Spinal cord (tissue), 9 donors: ENCODE measurements at regions not wholly inside any gene's neighbourhood (a gene's known extent, or its start where the extent isn't known, plus 50 kb on each side); places are given as distances from the start of the nearest gene placed in this dataset.

Experiments used
- DNase-seq, 6 donors: peaks; one replicate each; pipeline versions ENCODE4 v3.0.0 to v3.0.0-alpha.2; 2013 to 2015; ENCODE audit warnings: low spot score in 6 of 6, low read depth in 4 of 6
- H3K27ac ChIP-seq: one replicate; pipeline ENCODE4 v1.5.1; 2013; ENCODE audit warnings: low read depth, low read length, control low read depth
- H3K27me3 ChIP-seq: one replicate; pipeline ENCODE4 v1.6.1; 2013; ENCODE audit warnings: low read length; ENCODE audit not compliant: control insufficient read depth, insufficient read depth
- H3K36me3 ChIP-seq: one replicate; pipeline ENCODE4 v1.6.1; 2013; ENCODE audit warnings: low read length; ENCODE audit not compliant: control insufficient read depth, insufficient read depth
- H3K4me1 ChIP-seq: one replicate; pipeline ENCODE4 v1.6.1; 2013; ENCODE audit warnings: low read length; ENCODE audit not compliant: control insufficient read depth, insufficient read depth
- H3K4me3 ChIP-seq: one replicate; pipeline ENCODE4 v1.5.1; 2013; ENCODE audit warnings: low read depth, low read length, control low read depth
- H3K9me3 ChIP-seq: one replicate; pipeline ENCODE4 v1.6.1; 2013; ENCODE audit warnings: low read length; ENCODE audit not compliant: control insufficient read depth, insufficient read depth
- WGBS: methylation state at CpG from one replicate; pipeline ENCODE4 v1.1.5; 2013; ENCODE audit warnings: missing lambda C conversion rate; ENCODE audit not compliant: insufficient coverage; 5-methylcytosine and 5-hydroxymethylcytosine counted together
- donor health status: healthy.

GRCh38 chr9:72471096-72471495 is 50.3 kb upstream of the TMC1 start:
- WGBS: no CpG with 5 or more reads among the region's 2 CpGs
- no peaks in the 10 kb centered on the region for H3K36me3 ChIP-seq
- DNase-seq: no peak
- H3K4me3 ChIP-seq: no peak overlapping the region
- H3K9me3 ChIP-seq: no peaks in the 10 kb centered on the region
- H3K27ac ChIP-seq: no peak overlapping the region
- H3K27me3 ChIP-seq: no peaks in the 10 kb centered on the region
- peaks cover 3% of the 10 kb centered on the region for H3K4me1 ChIP-seq

DNA sequence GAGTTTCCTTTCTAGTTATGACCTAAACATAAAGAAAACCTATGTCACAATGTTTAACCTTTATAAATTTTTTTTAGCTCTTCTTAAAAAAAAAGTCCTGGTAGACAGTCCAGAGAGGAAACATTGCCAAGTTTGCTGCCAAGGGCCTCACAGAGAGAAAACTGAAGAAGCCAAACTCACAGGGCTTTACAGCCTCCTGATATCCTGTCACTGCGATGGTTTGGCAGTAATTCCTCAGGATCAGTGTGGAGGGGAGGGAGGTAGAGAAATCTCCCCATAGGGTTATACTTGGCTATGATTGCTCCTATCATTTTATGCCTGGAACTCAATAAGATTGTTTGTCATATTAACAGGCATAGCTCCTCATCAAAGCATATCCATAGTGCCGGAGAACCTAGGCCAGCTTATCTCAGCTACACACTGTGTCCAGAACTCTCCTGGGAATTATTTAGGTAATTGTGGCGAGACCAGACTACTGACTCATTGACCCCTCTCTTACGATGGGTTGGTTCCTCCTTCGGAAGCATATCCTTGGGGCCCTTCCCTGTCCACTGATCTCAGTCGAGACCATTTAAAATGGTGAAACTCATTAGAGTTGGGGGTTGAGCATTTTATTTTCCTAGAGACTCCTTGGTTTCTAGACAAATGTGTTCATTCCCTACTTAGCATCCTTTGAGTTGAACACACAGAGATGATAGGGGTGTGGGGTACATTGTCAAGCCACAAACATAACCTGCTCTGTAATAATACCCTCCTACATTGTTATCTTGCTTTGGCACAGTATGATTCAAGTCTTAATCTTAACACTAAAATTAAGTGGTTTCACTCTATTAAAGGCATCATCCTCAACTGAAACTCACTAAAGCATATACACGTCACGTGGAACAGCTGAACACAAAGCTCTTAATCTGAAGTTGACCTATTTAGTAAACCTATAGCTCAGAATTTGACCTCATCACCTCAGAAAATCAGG is 53.4 kb upstream of the TMC1 start:
- DNase-seq: no peak
- Histone ChIP-seq H3K4me3 (no peak overlapping the region), H3K9me3 (no peaks in the 10 kb centered on the region), H3K27ac (no peak overlapping the region), H3K36me3 (no peaks in the 10 kb centered on the region), H3K27me3 (no peaks in the 10 kb centered on the region), H3K4me1 (peaks cover 3% of the 10 kb centered on the region)
- no CpG with 5 or more reads among the region's 8 CpGs for WGBS

- Histone ChIP-seq H3K27ac (no peak overlapping the region), H3K4me1 (peaks cover 2% of the 10 kb centered on the region), H3K36me3 (no peaks in the 10 kb centered on the region), H3K27me3 (no peaks in the 10 kb centered on the region), H3K9me3 (no peaks in the 10 kb centered on the region), H3K4me3 (no peak overlapping the region)
- no CpG with 5 or more reads among the region's 3 CpGs for WGBS
- no peak for DNase-seq
Observed at GRCh38 chr9:72465593-72465984, 55.8 kb upstream of the TMC1 start.

- Histone ChIP-seq H3K27ac (no peak overlapping the region), H3K4me1 (no peaks in the 10 kb centered on the region), H3K27me3 (no peaks in the 10 kb centered on the region), H3K9me3 (no peaks in the 10 kb centered on the region), H3K36me3 (no peaks in the 10 kb centered on the region), H3K4me3 (no peak overlapping the region)
- peak in 2 of 6 donors; percentile 68 to 82 for DNase-seq
- 65% methylated on average over 5 of the region's 9 CpGs for WGBS
Observed at GRCh38 chr9:72464857-72465592, 56.4 kb upstream of the TMC1 start.

DNA sequence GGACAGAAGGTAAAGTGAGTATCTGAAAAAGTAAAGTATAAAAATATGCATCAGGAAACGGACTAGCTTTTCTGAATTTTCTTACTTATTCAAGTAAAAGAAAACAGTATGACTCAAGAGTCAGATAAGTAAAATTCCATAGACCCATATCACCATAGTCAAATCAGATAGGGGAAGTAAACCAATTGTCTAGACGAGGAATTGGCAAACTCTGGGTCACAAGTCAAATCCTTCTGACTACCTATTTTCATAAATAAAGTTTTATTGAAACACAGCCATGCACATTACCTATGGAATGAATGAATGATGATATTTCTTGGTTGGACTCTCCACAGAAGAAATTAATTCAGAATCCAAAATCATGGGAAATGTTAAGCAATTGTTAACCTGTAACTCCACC is 59.1 kb upstream of the TMC1 start:
- H3K36me3 ChIP-seq: no peaks in the 10 kb centered on the region
- WGBS: no CpG with 5 or more reads among the region's 2 CpGs
- DNase-seq: no peak
- H3K4me1 ChIP-seq: no peaks in the 10 kb centered on the region
- H3K4me3 ChIP-seq: no peak overlapping the region
- no peak overlapping the region for H3K27ac ChIP-seq
- no peaks in the 10 kb centered on the region for H3K9me3 ChIP-seq
- H3K27me3 ChIP-seq: no peaks in the 10 kb centered on the region

DNA sequence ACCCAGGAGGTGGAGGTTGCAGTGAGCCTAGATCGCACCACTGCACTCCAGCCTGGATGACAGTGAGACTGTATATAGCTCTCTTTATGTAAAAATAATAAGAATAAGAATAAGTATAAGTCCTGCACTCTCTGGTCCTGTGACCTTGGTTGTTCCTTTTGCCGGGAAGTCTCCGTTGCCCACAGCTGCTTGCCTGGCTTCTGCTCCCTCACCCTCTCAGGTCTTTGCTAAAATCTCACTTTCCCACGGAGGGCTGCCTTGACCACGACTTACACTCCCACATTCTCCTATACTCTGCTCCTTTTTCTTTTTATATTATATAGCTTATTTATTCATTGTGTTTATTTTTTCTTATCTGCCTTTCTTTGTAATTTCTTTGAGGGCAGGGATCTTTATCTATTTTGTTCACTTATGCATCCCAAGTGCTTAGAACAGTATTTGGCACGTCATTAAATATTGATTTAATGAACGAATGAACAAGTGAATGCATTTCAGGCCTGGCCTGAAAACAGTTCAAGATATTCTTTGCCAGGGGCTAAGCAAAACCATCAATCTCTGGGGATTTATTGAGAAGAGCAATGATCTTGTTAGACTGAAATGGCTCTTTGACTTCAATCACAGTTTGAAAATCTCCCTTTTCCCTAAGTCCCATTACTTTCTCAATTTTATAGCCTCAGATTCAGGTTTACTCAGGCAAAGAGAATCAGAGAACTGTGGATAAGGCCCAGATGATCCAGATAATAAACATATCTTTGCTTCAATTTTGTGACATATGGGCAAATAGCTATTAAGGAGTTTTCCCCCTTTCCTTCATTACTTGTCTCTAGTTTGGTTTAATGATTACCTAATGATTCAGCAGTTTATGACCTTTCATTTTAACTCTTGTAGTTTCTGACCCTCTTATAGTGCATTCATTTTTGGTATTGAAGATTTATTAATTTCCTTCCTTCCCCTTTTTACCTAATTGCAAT is 60.8 kb upstream of the TMC1 start:
- Histone ChIP-seq H3K9me3 (no peaks in the 10 kb centered on the region), H3K27ac (no peak overlapping the region), H3K4me3 (no peak overlapping the region), H3K4me1 (no peaks in the 10 kb centered on the region), H3K27me3 (no peaks in the 10 kb centered on the region), H3K36me3 (no peaks in the 10 kb centered on the region)
- 70% methylated on average over 2 of the region's 7 CpGs for WGBS
- DNase-seq: peak in 1 of 6 donors; percentile 49

- Histone ChIP-seq H3K9me3 (no peaks in the 10 kb centered on the region), H3K27ac (no peak overlapping the region), H3K36me3 (no peaks in the 10 kb centered on the region), H3K4me3 (no peak overlapping the region), H3K27me3 (no peaks in the 10 kb centered on the region), H3K4me1 (no peaks in the 10 kb centered on the region)
- 60% methylated on average over 1 of the region's 1 CpG for WGBS
- no peak for DNase-seq
Observed at GRCh38 chr9:72459308-72459707, 62.1 kb upstream of the TMC1 start.

DNA sequence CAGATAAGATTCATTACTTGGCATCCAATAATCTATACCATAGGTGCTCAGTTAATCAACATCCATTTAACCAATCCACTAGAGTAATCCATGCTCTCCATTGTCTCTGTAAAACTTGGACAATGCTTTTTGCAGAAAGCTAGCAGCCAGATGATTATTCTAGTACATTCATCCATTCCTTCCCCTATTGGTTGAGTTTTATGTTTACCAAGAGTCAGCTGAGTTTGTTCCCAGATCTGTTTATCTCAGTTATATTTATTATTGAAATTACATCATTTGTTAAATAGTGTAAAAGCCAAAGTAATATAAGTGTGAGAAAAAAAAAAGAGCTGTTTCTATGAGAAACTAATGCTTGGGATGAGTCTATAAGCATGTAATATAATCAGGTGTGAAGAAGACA is 63.3 kb upstream of the TMC1 start:
- H3K9me3 ChIP-seq: no peaks in the 10 kb centered on the region
- DNase-seq: no peak
- H3K36me3 ChIP-seq: no peaks in the 10 kb centered on the region
- no peaks in the 10 kb centered on the region for H3K4me1 ChIP-seq
- H3K27me3 ChIP-seq: no peaks in the 10 kb centered on the region
- no peak overlapping the region for H3K4me3 ChIP-seq
- no peak overlapping the region for H3K27ac ChIP-seq

DNA sequence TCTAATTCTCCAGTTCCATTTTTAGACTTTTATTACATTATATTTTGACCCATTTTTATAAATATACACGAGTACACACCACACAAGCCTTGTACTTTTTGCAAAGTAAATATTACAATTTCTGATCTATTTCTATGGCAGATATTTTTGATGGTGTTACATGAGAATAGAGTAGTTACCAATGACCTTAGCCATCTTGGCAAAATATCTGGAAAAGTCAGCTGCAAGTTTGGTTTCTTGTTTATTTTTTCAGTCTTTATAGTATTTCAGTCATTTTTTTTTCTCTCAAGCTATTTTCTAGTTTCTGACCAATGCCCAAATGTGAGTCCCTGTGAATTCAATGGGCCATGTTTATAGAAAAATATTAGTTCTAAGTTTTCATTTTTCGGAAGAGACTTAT is 64.0 kb upstream of the TMC1 start:
- Histone ChIP-seq H3K27me3 (no peaks in the 10 kb centered on the region), H3K9me3 (no peaks in the 10 kb centered on the region), H3K36me3 (no peaks in the 10 kb centered on the region), H3K27ac (no peak overlapping the region), H3K4me1 (no peaks in the 10 kb centered on the region), H3K4me3 (no peak overlapping the region)
- WGBS: no CpG with 5 or more reads among the region's 2 CpGs
- DNase-seq: no peak
